Kidney (tissue), 10 donors: ENCODE measurements at regions not wholly inside any gene's neighbourhood (a gene's known extent, or its start where the extent isn't known, plus 50 kb on each side); places are given as distances from the start of the nearest gene placed in this dataset.
"Not testable (repeated sequence)": the region's sequence is repeated elsewhere in the genome, so short reads cannot be mapped to it uniquely, and the experiment has no call there.

ENCODE experiments used
- DNase-seq, 5 donors: peaks; one replicate each; pipeline ENCODE4 v3.0.0-alpha.2; 2013 to 2020
- FAIRE-seq: peaks from 2 replicates; lab custom pipeline; 2012; peaks lifted over from hg19 to GRCh38; lab: Jason Lieb, UNC
- H3K27ac ChIP-seq, 2 donors: one replicate each; pipeline ENCODE4 v1.7.0; 2013; ENCODE audit warnings: low read depth in 2 of 2, low read length in 2 of 2, inconsistent platforms in 1 of 2
- H3K27me3 ChIP-seq: one replicate; pipeline ENCODE4 v1.7.1; 2013; ENCODE audit warnings: low read length, inconsistent platforms; ENCODE audit not compliant: control insufficient read depth, insufficient read depth
- H3K36me3 ChIP-seq, 3 donors: one replicate each; pipeline versions ENCODE4 v1.7.0 to v1.7.1; 2013; ENCODE audit warnings: low read length in 3 of 3, control low read depth in 1 of 3, inconsistent platforms in 1 of 3; ENCODE audit not compliant: insufficient read depth in 3 of 3, control insufficient read depth in 2 of 3
- H3K4me1 ChIP-seq, 3 donors: one replicate each; pipeline versions ENCODE4 v1.7.0 to v1.7.1; 2013; ENCODE audit warnings: low read length in 3 of 3, inconsistent platforms in 1 of 3, low read depth in 1 of 3; ENCODE audit not compliant: control insufficient read depth in 2 of 3, insufficient read depth in 2 of 3
- H3K4me3 ChIP-seq, 3 donors: one replicate each; pipeline versions ENCODE4 v1.7.0 to v1.8.1; 2013; ENCODE audit warnings: low read length in 3 of 3, control low read depth in 1 of 3, inconsistent platforms in 1 of 3
- H3K9ac ChIP-seq, 3 donors: one replicate each; pipeline versions ENCODE4 v1.7.0 to v1.7.1; 2013; ENCODE audit warnings: low read length in 3 of 3, control low read depth in 1 of 3, inconsistent platforms in 1 of 3
- H3K9me3 ChIP-seq, 3 donors: one replicate each; pipeline versions ENCODE4 v1.7.0 to v1.7.1; 2013; ENCODE audit warnings: low read length in 3 of 3, control low read depth in 1 of 3, inconsistent platforms in 1 of 3; ENCODE audit not compliant: control insufficient read depth in 2 of 3, insufficient read depth in 1 of 3
- intact Hi-C: fragments of 100-400 bp; cut with DNase I; formaldehyde crosslinking; loops from one replicate; pipeline ENCODE4 v1.11.1; 2022
- donor health status: control.
- donor health status: control.
- donor health status: DM: yes; HTN: yes; CAD: no.
- donor health status: Normal renal cell carcinoma (clear cell type).

DNA sequence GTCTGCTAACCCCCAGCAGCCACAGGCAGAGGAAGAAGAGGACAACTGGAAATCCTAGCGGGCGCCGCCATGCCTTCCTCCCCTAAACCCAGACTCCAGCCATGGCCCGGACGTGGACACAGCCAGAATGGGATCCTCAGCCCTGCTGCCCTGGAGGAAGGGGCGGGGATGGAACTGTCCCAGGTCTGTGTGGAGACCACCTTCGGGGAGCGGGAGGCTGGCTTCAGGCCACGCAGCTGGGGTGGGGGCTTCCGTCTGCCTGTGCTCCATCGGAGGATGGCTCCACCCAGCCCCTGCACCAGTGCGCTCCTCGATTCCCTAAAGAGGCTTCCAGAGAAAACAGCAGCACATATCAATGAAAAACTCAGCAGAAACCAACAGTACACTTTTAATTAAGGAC lies 190.4 kb downstream of the KLRB1 start:
- H3K27ac ChIP-seq, H3K36me3 ChIP-seq, H3K4me1 ChIP-seq, FAIRE-seq, H3K4me3 ChIP-seq, H3K9ac ChIP-seq, H3K9me3 ChIP-seq, intact Hi-C loops, H3K27me3 ChIP-seq, DNase-seq: not testable (repeated sequence)

DNA sequence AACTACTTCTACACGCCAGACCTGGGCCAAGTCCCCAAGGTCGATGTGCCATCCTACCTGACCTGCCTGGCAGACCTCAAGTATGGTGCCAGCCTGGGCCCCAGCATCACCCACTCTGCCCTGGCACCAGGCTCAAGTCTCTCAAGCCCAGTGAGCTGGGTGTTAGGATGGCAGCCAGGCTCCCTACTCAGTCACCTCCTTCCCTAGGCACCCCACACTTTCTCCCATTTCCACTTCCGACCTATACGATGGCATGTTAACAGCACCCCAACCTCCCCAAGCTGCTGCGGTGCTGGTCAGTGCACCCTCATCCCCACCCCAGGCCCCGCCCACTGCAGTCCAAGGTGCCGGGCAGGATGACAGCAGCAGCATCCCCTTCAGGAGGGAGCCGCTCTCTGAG lies 191.4 kb downstream of the KLRB1 start:
- not testable (repeated sequence) for H3K27me3 ChIP-seq

DNA sequence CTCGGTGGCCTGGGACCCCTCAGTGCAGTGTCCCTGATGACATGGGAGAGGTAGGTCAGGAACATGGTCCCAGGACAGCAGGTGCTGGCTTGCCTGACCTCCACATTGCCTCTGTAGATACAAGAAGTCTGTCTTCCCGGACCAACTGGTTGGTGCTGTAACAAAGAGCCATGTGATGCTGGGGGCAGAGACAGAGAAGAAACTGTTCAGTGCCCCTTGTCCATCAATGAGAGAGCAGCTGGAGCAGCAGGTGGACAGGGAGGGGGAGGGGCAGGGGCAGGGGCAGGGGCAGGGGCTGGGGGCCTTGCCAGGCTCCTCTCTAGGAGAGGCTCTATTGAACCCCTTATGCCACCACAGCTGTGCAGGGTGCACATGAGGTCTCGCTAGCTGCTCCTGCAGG lies 191.8 kb downstream of the KLRB1 start:
- H3K9me3 ChIP-seq, H3K4me1 ChIP-seq, H3K27ac ChIP-seq, DNase-seq, FAIRE-seq, H3K27me3 ChIP-seq, H3K36me3 ChIP-seq, intact Hi-C loops, H3K9ac ChIP-seq, H3K4me3 ChIP-seq: not testable (repeated sequence)

More for the DNA sequence above, 191.4 kb downstream of the KLRB1 start:
- FAIRE-seq, H3K9ac ChIP-seq, DNase-seq, H3K9me3 ChIP-seq, intact Hi-C loops, H3K4me3 ChIP-seq, H3K36me3 ChIP-seq, H3K27ac ChIP-seq, H3K4me1 ChIP-seq: not testable (repeated sequence)

DNA sequence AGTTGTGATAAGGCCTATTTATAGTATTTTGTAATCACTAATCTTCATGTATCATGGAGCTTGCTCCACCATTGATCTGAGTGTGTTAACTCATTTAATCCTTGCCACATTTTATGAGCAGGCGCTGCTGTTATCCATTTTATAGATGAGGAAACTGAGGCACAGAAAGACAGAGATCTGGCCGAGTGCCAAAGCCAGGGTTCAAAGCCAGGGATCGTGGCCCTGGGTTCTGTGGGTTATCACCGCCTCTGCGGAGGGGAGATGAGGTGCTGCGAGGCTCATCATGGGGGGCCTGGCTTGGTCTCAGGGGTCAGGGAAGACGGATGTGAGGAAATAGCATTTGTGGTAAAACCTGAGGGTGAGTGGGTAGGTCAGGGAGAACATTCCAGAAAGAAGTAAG lies 193.9 kb downstream of the KLRB1 start:
- intact Hi-C loops, FAIRE-seq, H3K9me3 ChIP-seq, H3K27me3 ChIP-seq, H3K9ac ChIP-seq, H3K27ac ChIP-seq, H3K4me3 ChIP-seq, H3K4me1 ChIP-seq, H3K36me3 ChIP-seq: not testable (repeated sequence)
- DNase-seq, result peak in 1 of 5 donors; percentile 34

DNA sequence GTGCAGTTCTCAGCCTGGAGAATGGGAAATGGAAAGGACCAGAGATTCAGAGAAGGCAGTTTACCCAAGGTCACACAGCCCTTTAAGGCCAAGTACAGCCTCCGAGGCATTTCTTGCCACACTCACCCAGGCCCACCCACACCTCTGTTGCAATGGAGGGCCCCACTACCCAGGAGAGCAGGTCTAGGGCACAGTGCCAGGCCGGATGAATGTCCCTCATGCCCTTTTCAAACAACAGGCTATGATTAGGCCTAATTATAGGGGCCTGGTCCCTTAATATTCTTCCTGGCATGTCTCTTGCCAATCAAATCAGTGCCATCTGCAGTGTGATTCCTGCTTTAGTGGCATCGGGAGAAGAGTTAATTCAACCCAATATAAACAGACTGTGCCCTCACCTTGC lies 195.3 kb downstream of the KLRB1 start:
- DNase-seq, H3K9me3 ChIP-seq, H3K9ac ChIP-seq, H3K36me3 ChIP-seq, intact Hi-C loops, FAIRE-seq, H3K27ac ChIP-seq, H3K27me3 ChIP-seq, H3K4me1 ChIP-seq, H3K4me3 ChIP-seq: not testable (repeated sequence)

DNA sequence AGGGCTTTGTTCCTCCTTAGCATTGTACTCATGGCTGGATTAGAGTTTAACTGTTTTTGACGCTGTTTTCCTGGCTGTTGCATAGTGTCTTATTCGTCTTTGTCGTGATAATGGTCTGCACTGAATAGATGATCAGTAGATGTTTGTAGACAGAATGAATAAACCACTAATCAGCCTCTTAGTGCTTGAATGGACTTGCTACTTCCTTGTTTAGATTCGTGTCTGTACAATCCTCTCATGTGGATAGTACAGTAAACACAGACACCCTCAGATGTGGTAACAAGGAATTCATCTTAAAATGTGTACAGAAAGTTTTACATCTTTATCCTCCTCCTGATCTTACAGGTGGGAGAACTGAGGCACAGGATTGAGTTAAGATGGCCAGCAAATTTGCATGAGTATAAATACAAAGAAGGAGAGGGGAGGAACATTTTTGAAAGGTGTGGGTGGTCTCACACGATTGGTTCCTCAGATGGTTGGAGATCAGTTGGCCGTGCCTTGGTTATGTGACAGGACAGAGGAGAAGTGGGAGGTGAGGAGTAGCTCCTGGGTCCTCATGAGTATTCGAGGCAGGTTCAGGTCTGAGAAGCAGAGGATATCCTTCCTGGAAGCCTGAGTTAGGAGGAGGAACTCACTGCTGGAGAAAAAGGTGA lies 196.0 kb downstream of the KLRB1 start:
- H3K4me1 ChIP-seq, H3K9me3 ChIP-seq, FAIRE-seq, intact Hi-C loops, H3K36me3 ChIP-seq, H3K27me3 ChIP-seq, H3K27ac ChIP-seq, DNase-seq, H3K9ac ChIP-seq, H3K4me3 ChIP-seq: not testable (repeated sequence)

DNA sequence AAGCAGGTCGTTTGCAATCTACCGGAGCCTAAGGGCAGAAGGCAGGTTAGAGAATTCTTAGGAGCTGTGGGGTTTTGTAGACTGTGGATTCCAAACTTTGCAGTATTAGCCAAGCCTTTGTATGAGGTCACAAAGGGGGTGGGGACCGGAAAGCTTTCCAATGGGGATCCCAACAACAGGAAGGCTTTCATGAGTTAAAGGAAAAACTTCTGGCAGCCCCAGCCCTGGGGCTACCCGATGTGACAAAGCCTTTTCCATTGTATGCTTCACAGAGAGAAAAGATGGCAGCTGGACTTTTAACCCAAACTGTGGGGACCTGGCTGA lies 199.2 kb upstream of the PZP start:
- H3K4me1 ChIP-seq, FAIRE-seq, H3K4me3 ChIP-seq, H3K27ac ChIP-seq, H3K9me3 ChIP-seq, H3K27me3 ChIP-seq, H3K9ac ChIP-seq, intact Hi-C loops, DNase-seq, H3K36me3 ChIP-seq: not testable (repeated sequence)
